SU-DHL-6 (cell line): ENCODE measurements at regions not wholly inside any gene's neighbourhood (a gene's known extent, or its start where the extent isn't known, plus 50 kb on each side); places are given as distances from the start of the nearest gene placed in this dataset.
"Not testable (repeated sequence)": the region's sequence is repeated elsewhere in the genome, so short reads cannot be mapped to it uniquely, and the experiment has no call there.

Source experiments
- H2AFZ ChIP-seq: fragments of 200-600 bp; sonication (generic); 2 replicates; pipeline ENCODE4 v1.6.1; 2014; ENCODE audit warnings: low read depth, mild to moderate bottlenecking, moderate library complexity, mixed read lengths, antibody characterized with exemption, low read length; ENCODE audit not compliant: severe bottlenecking
- H3F3A ChIP-seq: fragments of 200-600 bp; shearing (Covaris generic); 2 replicates; pipeline ENCODE4 v1.6.0; 2016; ENCODE audit warnings: antibody characterized with exemption, mild to moderate bottlenecking; ENCODE audit not compliant: insufficient read depth
- H3K27ac ChIP-seq: fragments of 200-600 bp; sonication (generic); 2 replicates; pipeline ENCODE4 v1.5.1; 2016; ENCODE audit warnings: low read depth, mild to moderate bottlenecking, low read length, moderate library complexity, mixed read lengths
- H3K27me3 ChIP-seq: fragments of 200-600 bp; sonication (generic), shearing (Covaris generic); 2 replicates; pipeline ENCODE4 v1.6.0; 2014; ENCODE audit warnings: mild to moderate bottlenecking, low read length
- H3K36me3 ChIP-seq: fragments of 200-600 bp; sonication (generic); 2 replicates; pipeline ENCODE4 v1.6.1; 2014; ENCODE audit warnings: mild to moderate bottlenecking, low read length, mixed read lengths
- H3K4me2 ChIP-seq: fragments of 300-600, 200-600 bp; shearing (Covaris generic), sonication (generic); 2 replicates; pipeline ENCODE4 v1.6.0; 2014; ENCODE audit warnings: low read length, low read depth, mild to moderate bottlenecking; ENCODE audit not compliant: poor library complexity, severe bottlenecking
- H3K4me3 ChIP-seq: fragments of 200-600 bp; sonication (generic); 2 replicates; pipeline ENCODE4 v1.5.1; 2014; ENCODE audit warnings: antibody characterized with exemption, low read length, mild to moderate bottlenecking, mixed read lengths; ENCODE audit not compliant: insufficient read depth, poor library complexity, severe bottlenecking
- H3K79me2 ChIP-seq: fragments of 200-600 bp; sonication (generic); 2 replicates; pipeline ENCODE4 v1.6.1; 2014; ENCODE audit warnings: mild to moderate bottlenecking, low read length, moderate library complexity; ENCODE audit not compliant: insufficient read depth
- H3K9ac ChIP-seq: fragments of 200-600 bp; sonication (generic); 2 replicates; pipeline ENCODE4 v1.7.0; 2014; ENCODE audit warnings: mild to moderate bottlenecking, low read length
- H3K9me2 ChIP-seq: fragments of 200-600 bp; sonication (generic); replicated peaks from 2 replicates; pipeline ENCODE4 v1.6.1; 2014; ENCODE audit warnings: low read length; ENCODE audit not compliant: insufficient read depth
- H3K9me3 ChIP-seq: fragments of 200-600 bp; sonication (generic); 2 replicates; pipeline ENCODE4 v1.6.1; 2014; ENCODE audit warnings: low read length, mixed read lengths; ENCODE audit not compliant: insufficient read depth
- H4K20me1 ChIP-seq: fragments of 200-600 bp; sonication (generic); 2 replicates; pipeline ENCODE4 v1.6.1; 2014; ENCODE audit warnings: low read depth, mild to moderate bottlenecking, antibody characterized with exemption, low read length, moderate library complexity, mixed read lengths
- EZH2phosphoT487 ChIP-seq: fragments of 200-600 bp; sonication (generic), shearing (Covaris generic); conservative IDR thresholded peaks from 2 replicates; pipeline ENCODE4 v1.6.1; 2018; ENCODE audit warnings: mild to moderate bottlenecking, antibody characterized with exemption, low read length, moderate library complexity, mixed read lengths
- TF ChIP-seq, protein P1 (sequence below): fragments of 200-600 bp; sonication (generic); IDR thresholded peaks from one replicate; pipeline ENCODE4 v1.5.1; 2017; ENCODE audit warnings: antibody characterized with exemption, mild to moderate bottlenecking, low read length, moderate library complexity; ENCODE audit not compliant: insufficient read depth, poor library complexity, severe bottlenecking

DNA sequence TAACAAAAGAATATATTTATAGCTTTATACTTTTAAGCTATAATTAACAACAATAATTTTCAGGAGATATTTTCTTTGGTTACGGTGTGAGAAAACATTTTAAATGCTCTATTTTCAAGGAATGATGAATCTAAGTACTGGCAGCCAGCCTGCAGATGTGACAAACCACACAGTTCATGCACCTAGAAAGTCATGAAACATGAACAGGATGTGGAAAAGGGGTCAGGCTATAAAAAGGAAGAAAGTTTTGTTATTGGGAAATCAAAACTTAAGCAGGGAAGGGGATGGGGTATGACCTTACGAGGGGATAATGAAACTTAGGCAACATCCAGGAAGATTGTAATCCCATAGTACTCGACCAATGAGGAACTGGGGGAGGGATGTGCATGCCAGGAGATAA is 508.7 kb upstream of the GRAMD2B start:
- H3K27ac ChIP-seq = no peak overlapping the region
- H2AFZ ChIP-seq = no peak overlapping the region
- H3K4me3 ChIP-seq = no peak overlapping the region
- no peaks in the 10 kb centered on the region for H3K9me2 ChIP-seq
- H3K79me2 ChIP-seq = no peaks in the 10 kb centered on the region
- H4K20me1 ChIP-seq = no peaks in the 10 kb centered on the region
- no peaks in the 10 kb centered on the region for H3K36me3 ChIP-seq
- H3K9me3 ChIP-seq = no peaks in the 10 kb centered on the region
- no peaks in the 10 kb centered on the region for H3F3A ChIP-seq
- TF ChIP-seq, protein P1, sequence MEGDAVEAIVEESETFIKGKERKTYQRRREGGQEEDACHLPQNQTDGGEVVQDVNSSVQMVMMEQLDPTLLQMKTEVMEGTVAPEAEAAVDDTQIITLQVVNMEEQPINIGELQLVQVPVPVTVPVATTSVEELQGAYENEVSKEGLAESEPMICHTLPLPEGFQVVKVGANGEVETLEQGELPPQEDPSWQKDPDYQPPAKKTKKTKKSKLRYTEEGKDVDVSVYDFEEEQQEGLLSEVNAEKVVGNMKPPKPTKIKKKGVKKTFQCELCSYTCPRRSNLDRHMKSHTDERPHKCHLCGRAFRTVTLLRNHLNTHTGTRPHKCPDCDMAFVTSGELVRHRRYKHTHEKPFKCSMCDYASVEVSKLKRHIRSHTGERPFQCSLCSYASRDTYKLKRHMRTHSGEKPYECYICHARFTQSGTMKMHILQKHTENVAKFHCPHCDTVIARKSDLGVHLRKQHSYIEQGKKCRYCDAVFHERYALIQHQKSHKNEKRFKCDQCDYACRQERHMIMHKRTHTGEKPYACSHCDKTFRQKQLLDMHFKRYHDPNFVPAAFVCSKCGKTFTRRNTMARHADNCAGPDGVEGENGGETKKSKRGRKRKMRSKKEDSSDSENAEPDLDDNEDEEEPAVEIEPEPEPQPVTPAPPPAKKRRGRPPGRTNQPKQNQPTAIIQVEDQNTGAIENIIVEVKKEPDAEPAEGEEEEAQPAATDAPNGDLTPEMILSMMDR = no peak
- TF ChIP-seq EZH2phosphoT487 = no peak
- H3K9ac ChIP-seq = no peak overlapping the region
- no peak overlapping the region for H3K4me2 ChIP-seq
- no peaks in the 10 kb centered on the region for H3K27me3 ChIP-seq

DNA sequence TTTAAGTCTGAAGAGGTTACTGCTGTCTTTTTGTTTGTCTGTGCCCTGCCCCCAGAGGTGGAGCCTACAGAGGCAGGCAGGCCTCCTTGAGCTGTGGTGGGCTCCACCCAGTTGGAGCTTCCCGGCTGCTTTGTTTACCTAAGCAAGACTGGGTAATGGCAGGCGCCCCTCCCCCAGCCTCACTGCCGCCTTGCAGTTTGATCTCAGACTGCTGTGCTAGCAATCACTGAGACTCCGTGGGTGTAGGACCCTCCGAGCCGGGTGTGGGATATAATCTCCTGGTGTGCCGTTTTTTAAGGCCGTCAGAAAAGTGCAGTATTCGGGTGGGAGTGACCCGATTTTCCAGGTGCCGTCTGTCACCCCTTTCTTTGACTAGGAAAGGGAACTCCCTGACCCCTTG is 499.3 kb upstream of the GRAMD2B start:
- not testable (repeated sequence) for H3K36me3 ChIP-seq, H3K4me2 ChIP-seq, H3K4me3 ChIP-seq, H3K9ac ChIP-seq, H3K79me2 ChIP-seq, H3K27ac ChIP-seq, H3F3A ChIP-seq, H4K20me1 ChIP-seq, H3K27me3 ChIP-seq, H3K9me3 ChIP-seq, H2AFZ ChIP-seq, H3K9me2 ChIP-seq

DNA sequence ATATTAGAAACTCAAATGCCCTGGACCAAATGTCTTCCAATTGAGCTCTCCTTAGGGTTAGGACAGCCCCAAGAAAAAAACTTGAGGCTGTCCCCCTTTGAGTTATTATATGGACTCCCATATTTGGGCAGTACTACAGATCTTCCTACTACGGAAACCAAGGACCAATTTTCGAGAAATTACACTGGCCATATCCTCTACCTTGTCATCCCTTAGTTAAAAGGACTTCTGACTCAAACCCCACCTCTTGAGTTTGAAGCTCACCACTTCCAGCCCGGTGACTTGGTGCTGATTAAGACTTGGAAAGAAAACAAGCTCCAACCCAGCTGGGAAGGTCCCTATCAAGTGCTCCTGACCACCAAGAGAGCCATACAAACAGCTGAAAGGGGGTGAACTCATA is 497.0 kb upstream of the GRAMD2B start:
- Histone ChIP-seq H3K27ac (no peak overlapping the region), H3K36me3 (no peaks in the 10 kb centered on the region), H3K4me2 (no peak overlapping the region), H3K9ac (no peak overlapping the region), H3K9me3 (peaks cover 6% of the 10 kb centered on the region; the same call in 1 of the 2 replicates), H3K4me3 (no peak overlapping the region), H2AFZ (no peak overlapping the region), H3K79me2 (no peaks in the 10 kb centered on the region), H4K20me1 (no peaks in the 10 kb centered on the region), H3K27me3 (no peaks in the 10 kb centered on the region), H3F3A (no peaks in the 10 kb centered on the region), H3K9me2 (no peaks in the 10 kb centered on the region)
- TF ChIP-seq, protein P1 = no peak
- TF ChIP-seq EZH2phosphoT487 = no peak

DNA sequence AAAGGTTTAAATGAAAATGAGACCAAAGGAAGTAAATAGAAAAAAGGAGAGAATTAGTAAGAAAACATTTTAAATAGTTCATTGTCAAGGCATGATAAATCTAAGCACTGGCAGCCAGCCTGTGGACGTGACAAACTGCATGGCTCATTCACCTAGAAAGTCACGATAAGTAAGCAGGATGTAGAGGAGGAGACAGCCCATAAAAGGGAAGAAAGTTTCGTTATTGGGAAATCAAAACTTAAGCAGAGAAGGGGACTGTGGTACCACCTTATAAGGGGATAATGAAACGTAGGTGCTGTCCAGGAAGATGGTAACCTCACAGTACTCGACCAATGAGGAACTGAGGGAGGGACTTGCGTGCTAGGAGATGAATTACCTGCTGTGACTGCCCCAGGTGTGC is 494.5 kb upstream of the GRAMD2B start:
- Histone ChIP-seq H3K79me2 (no peaks in the 10 kb centered on the region), H3K4me3 (no peak overlapping the region), H2AFZ (no peak overlapping the region), H3K27me3 (no peaks in the 10 kb centered on the region), H4K20me1 (no peaks in the 10 kb centered on the region), H3K4me2 (no peak overlapping the region), H3K27ac (no peak overlapping the region), H3K9me3 (peaks cover 6% of the 10 kb centered on the region; the same call in 1 of the 2 replicates), H3F3A (no peaks in the 10 kb centered on the region), H3K36me3 (no peaks in the 10 kb centered on the region), H3K9me2 (no peaks in the 10 kb centered on the region), H3K9ac (no peak overlapping the region)
- no peak for TF ChIP-seq EZH2phosphoT487
- TF ChIP-seq, protein P1 = no peak
